A549 (cell line): ENCODE measurements at regions not wholly inside any gene's neighbourhood (a gene's known extent, or its start where the extent isn't known, plus 50 kb on each side); places are given as distances from the start of the nearest gene placed in this dataset.

ENCODE experiments used
- CTCF ChIP-seq: fragments of >200 bp; sonication (Bioruptor Twin); formaldehyde crosslinking; IDR thresholded peaks from 3 replicates; pipeline ENCODE4 v1.5.1; 2016
- MYC ChIP-seq: IDR thresholded peaks from 2 replicates; pipeline ENCODE4 v1.6.1; 2012; ENCODE audit warnings: mild to moderate bottlenecking, inconsistent platforms, low read length, improper control_type of control experiment, borderline replicate concordance
- NFE2L2 ChIP-seq: fragments of 150-350 bp; conservative IDR thresholded peaks from 2 replicates; pipeline ENCODE4 v1.6.1; 2014; ENCODE audit warnings: low read length
- POLR2A ChIP-seq: IDR thresholded peaks from 2 replicates; pipeline ENCODE4 v1.6.1; 2012; ENCODE audit warnings: mild to moderate bottlenecking, low read length
- POLR2AphosphoS2 ChIP-seq: conservative IDR thresholded peaks from 2 replicates; pipeline ENCODE4 v1.6.1; 2012; ENCODE audit warnings: low read length, improper control_type of control experiment, inconsistent platforms
- RAD21 ChIP-seq, 2 experiments: fragments of >200 bp in 1 of 2; sonication (Bioruptor Twin) in 1 of 2; formaldehyde crosslinking in 1 of 2; IDR thresholded peaks in 1 of 2; conservative IDR thresholded peaks in 1 of 2; 2 replicates in 1 of 2; 3 replicates in 1 of 2; pipeline ENCODE4 v1.6.1; 2012 to 2018; ENCODE audit warnings: inconsistent platforms in 1 of 2
- REST ChIP-seq: fragments of 200-600 bp; sonication (generic); IDR thresholded peaks from 2 replicates; pipeline ENCODE4 v1.6.1; 2016; ENCODE audit warnings: antibody characterized with exemption, mild to moderate bottlenecking, moderate library complexity
- RFX5 ChIP-seq: fragments of 450-650 bp; IDR thresholded peaks from 2 replicates; pipeline ENCODE4 v1.7.1; 2014; ENCODE audit warnings: antibody characterized with exemption, mild to moderate bottlenecking, moderate library complexity

GRCh38 chr4:122205687-122206086 lies 53.6 kb downstream of the BLTP1 start:
- TF ChIP-seq POLR2A (no peak), REST (no peak), CTCF (0 out of 3 replicates have a peak, but pooled peaks have one; percentile 8), RAD21 (conservative IDR thresholded peaks at IDR 0.05 in 1 of 2, IDR thresholded peaks at IDR 0.05 in 1 of 2) (peak in 1 of 2 experiments; percentile 7; a peak in 1 of 5 replicates), POLR2AphosphoS2 (no peak), NFE2L2 (no peak), RFX5 (no peak), MYC (no peak)
